ENCODE measurements at regions not wholly inside any gene's neighbourhood (a gene's known extent, or its start where the extent isn't known, plus 50 kb on each side); places are given as distances from the start of the nearest gene placed in this dataset.

GRCh38 chr7:96949766-96950165 is 55.6 kb upstream of the DLX6 start:
- Histone ChIP-seq H2AFZ (ENCODE audit: low read depth, low read length) (no peak overlapping the region), H4K20me1 (ENCODE audit: insufficient read depth, low read length) (no peaks in the 10 kb centered on the region), H3K79me2 (ENCODE audit: insufficient read depth, low read length) (no peaks in the 10 kb centered on the region), H3K4me2 (ENCODE audit: low read length) (peak overlapping the region; percentile 3), H3K36me3 (ENCODE audit: insufficient read depth, low read length) (no peaks in the 10 kb centered on the region), H3K27ac (ENCODE audit: low read depth, low read length) (no peak overlapping the region), H3K9me3 (ENCODE audit: insufficient read depth, low read depth, low read length) (no peaks in the 10 kb centered on the region), H3K4me1 (ENCODE audit: insufficient read depth, low read length) (no peaks in the 10 kb centered on the region), H3K27me3 (ENCODE audit: insufficient read depth, low read length) (no peaks in the 10 kb centered on the region), H3K4me3 (ENCODE audit: insufficient read depth, low read depth, low read length) (no peak overlapping the region), H3K9ac (ENCODE audit: low read length) (no peak overlapping the region)
- peaks cover 3% of the 10 kb centered on the region for H3K9me3 Mint-ChIP-seq (ENCODE audit: unreplicated experiment)
- peaks cover 4% of the 10 kb centered on the region for H3K4me1 Mint-ChIP-seq (ENCODE audit: low read depth, unreplicated experiment)
- FAIRE-seq (no peak), DNase-seq (ENCODE audit: low read depth) (peak; percentile 52)
- peaks cover 17% of the 10 kb centered on the region for H3K27me3 Mint-ChIP-seq (ENCODE audit: low read depth, unreplicated experiment)
- H3K4me3 Mint-ChIP-seq (ENCODE audit: unreplicated experiment), result no peak overlapping the region
- no peak for TF ChIP-seq CTCF (IDR thresholded peaks at IDR 0.05; ENCODE audit: insufficient read depth, low read depth, low read length)
- TF ChIP-seq EZH2 (IDR thresholded peaks at IDR 0.05; ENCODE audit: insufficient read depth, low read length), result no peak
- H3K36me3 Mint-ChIP-seq (ENCODE audit: low read depth, unreplicated experiment), result no peaks in the 10 kb centered on the region
- no peak overlapping the region for H3K27ac Mint-ChIP-seq (ENCODE audit: unreplicated experiment)

GRCh38 chr7:96952974-96953391 is 52.4 kb upstream of the DLX6 start:
- Histone ChIP-seq H3K79me2 (ENCODE audit: insufficient read depth, low read length) (no peaks in the 10 kb centered on the region), H3K9me3 (ENCODE audit: insufficient read depth, low read depth, low read length) (no peaks in the 10 kb centered on the region), H3K4me3 (ENCODE audit: insufficient read depth, low read depth, low read length) (no peak overlapping the region), H3K27me3 (ENCODE audit: insufficient read depth, low read length) (no peaks in the 10 kb centered on the region), H3K9ac (ENCODE audit: low read length) (no peak overlapping the region), H3K4me1 (ENCODE audit: insufficient read depth, low read length) (no peaks in the 10 kb centered on the region), H3K27ac (ENCODE audit: low read depth, low read length) (no peak overlapping the region), H2AFZ (ENCODE audit: low read depth, low read length) (no peak overlapping the region), H3K4me2 (ENCODE audit: low read length) (no peak overlapping the region), H3K36me3 (ENCODE audit: insufficient read depth, low read length) (no peaks in the 10 kb centered on the region), H4K20me1 (ENCODE audit: insufficient read depth, low read length) (no peaks in the 10 kb centered on the region)
- Mint-ChIP-seq H3K4me3 (ENCODE audit: unreplicated experiment) (no peak overlapping the region), H3K27ac (ENCODE audit: unreplicated experiment) (no peak overlapping the region), H3K9me3 (ENCODE audit: unreplicated experiment) (peaks cover 3% of the 10 kb centered on the region), H3K27me3 (ENCODE audit: low read depth, unreplicated experiment) (peaks cover 12% of the 10 kb centered on the region), H3K4me1 (ENCODE audit: low read depth, unreplicated experiment) (peaks cover 4% of the 10 kb centered on the region), H3K36me3 (ENCODE audit: low read depth, unreplicated experiment) (no peaks in the 10 kb centered on the region)
- DNase-seq (ENCODE audit: low read depth), result peak; percentile 27
- TF ChIP-seq EZH2 (IDR thresholded peaks at IDR 0.05; ENCODE audit: insufficient read depth, low read length) (no peak), CTCF (IDR thresholded peaks at IDR 0.05; ENCODE audit: insufficient read depth, low read depth, low read length) (no peak)
- FAIRE-seq, result no peak

- H3K79me2 ChIP-seq (ENCODE audit: insufficient read depth, low read length), result no peaks in the 10 kb centered on the region
- peaks cover 12% of the 10 kb centered on the region for H3K27me3 Mint-ChIP-seq (ENCODE audit: low read depth, unreplicated experiment)
- TF ChIP-seq CTCF (IDR thresholded peaks at IDR 0.05; ENCODE audit: insufficient read depth, low read depth, low read length), result no peak
- H3K4me3 Mint-ChIP-seq (ENCODE audit: unreplicated experiment), result no peak overlapping the region
- no peaks in the 10 kb centered on the region for H4K20me1 ChIP-seq (ENCODE audit: insufficient read depth, low read length)
- H3K9ac ChIP-seq (ENCODE audit: low read length), result no peak overlapping the region
- H3K4me3 ChIP-seq (ENCODE audit: insufficient read depth, low read depth, low read length), result no peak overlapping the region
- peaks cover 3% of the 10 kb centered on the region for H3K9me3 Mint-ChIP-seq (ENCODE audit: unreplicated experiment)
- no peak overlapping the region for H3K27ac ChIP-seq (ENCODE audit: low read depth, low read length)
- no peak overlapping the region for H3K27ac Mint-ChIP-seq (ENCODE audit: unreplicated experiment)
- DNase-seq (ENCODE audit: low read depth) (peak; percentile 1), FAIRE-seq (no peak)
- H2AFZ ChIP-seq (ENCODE audit: low read depth, low read length), result no peak overlapping the region
- no peaks in the 10 kb centered on the region for H3K36me3 ChIP-seq (ENCODE audit: insufficient read depth, low read length)
- no peaks in the 10 kb centered on the region for H3K9me3 ChIP-seq (ENCODE audit: insufficient read depth, low read depth, low read length)
- no peak overlapping the region for H3K4me2 ChIP-seq (ENCODE audit: low read length)
- no peaks in the 10 kb centered on the region for H3K27me3 ChIP-seq (ENCODE audit: insufficient read depth, low read length)
- no peaks in the 10 kb centered on the region for H3K36me3 Mint-ChIP-seq (ENCODE audit: low read depth, unreplicated experiment)
- no peaks in the 10 kb centered on the region for H3K4me1 ChIP-seq (ENCODE audit: insufficient read depth, low read length)
- H3K4me1 Mint-ChIP-seq (ENCODE audit: low read depth, unreplicated experiment), result peaks cover 4% of the 10 kb centered on the region
These were observed 51.5 kb upstream of the DLX6 start for GRCh38 chr7:96953676-96954513.
